IPS DF 6.9 (cell line): ENCODE measurements at regions not wholly inside any gene's neighbourhood (a gene's known extent, or its start where the extent isn't known, plus 50 kb on each side); places are given as distances from the start of the nearest gene placed in this dataset.

Experiments used
- DNase-seq: peaks from one replicate; pipeline ENCODE4 v3.0.0-alpha.2; 2013; ENCODE audit warnings: low read depth, low spot score
- H3K27ac ChIP-seq: one replicate; pipeline ENCODE4 v1.5.1; 2013; ENCODE audit warnings: low read length, control low read depth
- H3K27me3 ChIP-seq: 2 replicates; pipeline ENCODE4 v1.6.1; 2013; ENCODE audit warnings: mild to moderate bottlenecking, low read length; ENCODE audit not compliant: control insufficient read depth, insufficient read depth
- H3K36me3 ChIP-seq: 2 replicates; pipeline ENCODE4 v1.6.1; 2013; ENCODE audit warnings: low read length; ENCODE audit not compliant: control insufficient read depth, insufficient read depth
- H3K4me1 ChIP-seq: 2 replicates; pipeline ENCODE4 v1.6.1; 2013; ENCODE audit warnings: low read length; ENCODE audit not compliant: control insufficient read depth, insufficient read depth
- H3K4me3 ChIP-seq: 2 replicates; pipeline ENCODE4 v1.5.1; 2013; ENCODE audit warnings: mild to moderate bottlenecking, low read length
- H3K9me3 ChIP-seq: 2 replicates; pipeline ENCODE4 v1.6.1; 2013; ENCODE audit warnings: low read length, inconsistent platforms; ENCODE audit not compliant: control insufficient read depth, insufficient read depth
- WGBS: extraction: QIAGEN DNeasy Blood & Tissue Kit; methylation state at CpG from one replicate; pipeline ENCODE4 v1.1.7; 2013; ENCODE audit warnings: mixed read lengths, missing lambda C conversion rate; ENCODE audit not compliant: insufficient read length, insufficient coverage; 5-methylcytosine and 5-hydroxymethylcytosine counted together

- WGBS: no CpG with 5 or more reads among the region's 4 CpGs
- Histone ChIP-seq H3K27me3 (no peaks in the 10 kb centered on the region), H3K36me3 (no peaks in the 10 kb centered on the region), H3K4me1 (no peaks in the 10 kb centered on the region), H3K9me3 (no peaks in the 10 kb centered on the region), H3K27ac (no peak overlapping the region), H3K4me3 (no peak overlapping the region)
- DNase-seq: no peak
These were observed 871.2 kb upstream of the NR2F2 start for GRCh38 chr15:95459273-95459672.

GRCh38 chr15:95464509-95464908, 866.0 kb upstream of the NR2F2 start:
- Histone ChIP-seq H3K4me1 (no peaks in the 10 kb centered on the region), H3K36me3 (no peaks in the 10 kb centered on the region), H3K27me3 (no peaks in the 10 kb centered on the region), H3K9me3 (no peaks in the 10 kb centered on the region), H3K27ac (no peak overlapping the region), H3K4me3 (no peak overlapping the region)
- DNase-seq: no peak
- no CpG with 5 or more reads among the region's 12 CpGs for WGBS

- H3K9me3 ChIP-seq: no peaks in the 10 kb centered on the region
- DNase-seq: no peak
These were observed 861.7 kb upstream of the NR2F2 start for GRCh38 chr15:95468820-95469219.

GRCh38 chr15:95469496-95470000, 861.0 kb upstream of the NR2F2 start:
- Histone ChIP-seq H3K4me1 (no peaks in the 10 kb centered on the region), H3K27me3 (no peaks in the 10 kb centered on the region), H3K9me3 (no peaks in the 10 kb centered on the region), H3K27ac (no peak overlapping the region), H3K4me3 (no peak overlapping the region), H3K36me3 (no peaks in the 10 kb centered on the region)
- DNase-seq: no peak
- WGBS: 100% methylated on average over 1 of the region's 8 CpGs

More at GRCh38 chr15:95468820-95469219, 861.7 kb upstream of the NR2F2 start:
- Histone ChIP-seq H3K4me3 (no peak overlapping the region), H3K27me3 (no peaks in the 10 kb centered on the region), H3K27ac (no peak overlapping the region), H3K4me1 (no peaks in the 10 kb centered on the region), H3K36me3 (no peaks in the 10 kb centered on the region)
- WGBS: no CpG with 5 or more reads among the region's 12 CpGs

- no peak for DNase-seq
- Histone ChIP-seq H3K36me3 (no peaks in the 10 kb centered on the region), H3K4me3 (no peak overlapping the region), H3K9me3 (no peaks in the 10 kb centered on the region), H3K27me3 (no peaks in the 10 kb centered on the region), H3K4me1 (no peaks in the 10 kb centered on the region), H3K27ac (no peak overlapping the region)
- no CpG with 5 or more reads among the region's 3 CpGs for WGBS
These were observed 860.0 kb upstream of the NR2F2 start for GRCh38 chr15:95470529-95470928.

GRCh38 chr15:95470997-95471689, 859.4 kb upstream of the NR2F2 start:
- no CpG with 5 or more reads among the region's 4 CpGs for WGBS
- Histone ChIP-seq H3K27ac (no peak overlapping the region), H3K9me3 (no peaks in the 10 kb centered on the region), H3K36me3 (no peaks in the 10 kb centered on the region), H3K4me1 (no peaks in the 10 kb centered on the region), H3K4me3 (no peak overlapping the region), H3K27me3 (no peaks in the 10 kb centered on the region)
- no peak for DNase-seq

- H3K4me1 ChIP-seq: no peaks in the 10 kb centered on the region
- H3K4me3 ChIP-seq: no peak overlapping the region
- no peak overlapping the region for H3K27ac ChIP-seq
- no peaks in the 10 kb centered on the region for H3K36me3 ChIP-seq
- no CpG with 5 or more reads among the region's 5 CpGs for WGBS
- no peaks in the 10 kb centered on the region for H3K9me3 ChIP-seq
- no peak for DNase-seq
- no peaks in the 10 kb centered on the region for H3K27me3 ChIP-seq
These were observed 858.8 kb upstream of the NR2F2 start for GRCh38 chr15:95471690-95472086.

GRCh38 chr15:95475067-95475466, 855.4 kb upstream of the NR2F2 start:
- DNase-seq: no peak
- H3K9me3 ChIP-seq: no peaks in the 10 kb centered on the region
- H3K27me3 ChIP-seq: no peaks in the 10 kb centered on the region
- H3K4me1 ChIP-seq: no peaks in the 10 kb centered on the region
- no CpG with 5 or more reads among the region's 5 CpGs for WGBS
- H3K27ac ChIP-seq: no peak overlapping the region
- H3K36me3 ChIP-seq: no peaks in the 10 kb centered on the region
- no peak overlapping the region for H3K4me3 ChIP-seq

GRCh38 chr15:95479308-95479707, 851.2 kb upstream of the NR2F2 start:
- Histone ChIP-seq H3K9me3 (no peaks in the 10 kb centered on the region), H3K4me1 (no peaks in the 10 kb centered on the region), H3K36me3 (no peaks in the 10 kb centered on the region), H3K27ac (no peak overlapping the region), H3K4me3 (no peak overlapping the region), H3K27me3 (no peaks in the 10 kb centered on the region)
- no CpG with 5 or more reads among the region's 3 CpGs for WGBS
- no peak for DNase-seq

GRCh38 chr15:95485367-95485766, 845.1 kb upstream of the NR2F2 start:
- Histone ChIP-seq H3K27me3 (no peaks in the 10 kb centered on the region), H3K27ac (no peak overlapping the region), H3K4me1 (no peaks in the 10 kb centered on the region), H3K4me3 (no peak overlapping the region), H3K9me3 (no peaks in the 10 kb centered on the region), H3K36me3 (no peaks in the 10 kb centered on the region)
- DNase-seq: no peak

GRCh38 chr15:95486224-95486623, 844.3 kb upstream of the NR2F2 start:
- Histone ChIP-seq H3K27ac (no peak overlapping the region), H3K27me3 (no peaks in the 10 kb centered on the region), H3K4me3 (no peak overlapping the region), H3K9me3 (no peaks in the 10 kb centered on the region), H3K36me3 (no peaks in the 10 kb centered on the region), H3K4me1 (no peaks in the 10 kb centered on the region)
- whole genome bisulfite sequencing: no CpG with 5 or more reads among the region's 5 CpGs
- no peak for DNase-seq
